Activated naive CD4-positive, alpha-beta T cell treated with anti-CD3 and anti-CD28 coated beads, Interleukin-2, amount 50 U/mL, for 72 hours (primary cell): ENCODE measurements at regions not wholly inside any gene's neighbourhood (a gene's known extent, or its start where the extent isn't known, plus 50 kb on each side); places are given as distances from the start of the nearest gene placed in this dataset.
A peak's percentile ranks its signal among the peaks of the same experiment; 100 is the strongest.

Experiments
- ATAC-seq, 2 donors: fragments of 150-1000 bp; cut with Tn5 transposase; 2 replicates each; pipeline ENCODE4 v1.10.0; 2021; ENCODE audit warnings: mild to moderate bottlenecking in 2 of 2, moderate library complexity in 2 of 2
- DNase-seq, 2 donors: peaks; one replicate each; pipeline ENCODE4 v3.0.0; 2021 to 2022; ENCODE audit warnings: low spot score in 2 of 2
- H3K27ac Mint-ChIP-seq, 2 donors: one replicate each; pipeline ENCODE4 v1.8.0; 2022; ENCODE audit warnings: mild to moderate bottlenecking in 2 of 2, mixed read lengths in 2 of 2
- H3K36me3 Mint-ChIP-seq, 2 donors: one replicate each; pipeline ENCODE4 v1.8.0; 2022; ENCODE audit warnings: mixed read lengths in 2 of 2
- H3K9me3 Mint-ChIP-seq, 2 donors: one replicate each; pipeline ENCODE4 v1.8.0; 2022; ENCODE audit warnings: mixed read lengths in 2 of 2

DNA sequence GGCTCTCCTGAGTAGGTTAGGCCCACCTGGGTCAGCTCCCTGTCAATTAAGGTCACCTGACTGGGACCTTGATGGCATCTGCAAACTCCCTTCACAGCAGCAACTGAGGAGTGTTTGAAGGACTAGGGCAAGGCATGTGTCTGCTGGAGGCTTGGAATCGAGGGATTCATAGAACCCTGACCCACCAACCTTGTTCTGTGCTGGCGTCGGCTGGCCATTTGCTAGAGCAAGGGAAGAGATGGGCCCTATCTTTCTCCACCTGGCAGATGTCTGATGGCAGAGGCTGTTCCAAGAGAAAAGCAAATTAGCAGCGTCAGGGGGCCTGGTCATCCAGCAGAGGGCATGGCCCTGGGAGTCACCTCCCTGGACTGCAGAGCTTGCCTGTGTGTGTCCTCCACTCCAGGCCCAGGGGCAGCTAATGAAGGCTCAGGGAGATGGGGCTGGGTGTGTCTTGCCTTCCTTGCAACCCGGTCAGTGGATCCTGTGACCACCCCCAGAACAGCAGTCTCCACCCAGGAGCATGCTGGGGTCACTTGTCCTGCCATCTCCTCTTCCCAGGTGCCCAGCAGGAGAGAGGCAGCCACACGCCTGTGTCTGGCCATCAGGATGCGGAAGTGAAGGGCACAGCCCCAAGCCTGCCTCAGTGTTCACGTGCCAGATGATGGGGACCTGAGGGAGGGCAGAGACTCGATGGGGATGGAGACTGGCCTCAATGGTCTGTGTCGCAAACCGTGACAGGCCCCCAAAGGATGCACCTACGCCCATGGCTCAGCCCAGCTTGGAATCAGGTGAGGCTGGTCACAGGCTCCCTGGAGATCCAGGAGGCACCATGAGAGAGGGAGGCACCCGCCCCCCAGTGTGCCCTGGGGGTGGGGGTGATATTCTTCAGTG lies 53.9 kb downstream of the BARX1 start:
- no peak for ATAC-seq
- no peaks in the 10 kb centered on the region for H3K9me3 Mint-ChIP-seq
- peaks cover 6 to 8% of the 10 kb centered on the region in 2 donors for H3K36me3 Mint-ChIP-seq
- peak overlapping the region in 1 of 2 donors; percentile 53 for H3K27ac Mint-ChIP-seq
- DNase-seq: peak in 1 of 2 donors; percentile 33

DNA sequence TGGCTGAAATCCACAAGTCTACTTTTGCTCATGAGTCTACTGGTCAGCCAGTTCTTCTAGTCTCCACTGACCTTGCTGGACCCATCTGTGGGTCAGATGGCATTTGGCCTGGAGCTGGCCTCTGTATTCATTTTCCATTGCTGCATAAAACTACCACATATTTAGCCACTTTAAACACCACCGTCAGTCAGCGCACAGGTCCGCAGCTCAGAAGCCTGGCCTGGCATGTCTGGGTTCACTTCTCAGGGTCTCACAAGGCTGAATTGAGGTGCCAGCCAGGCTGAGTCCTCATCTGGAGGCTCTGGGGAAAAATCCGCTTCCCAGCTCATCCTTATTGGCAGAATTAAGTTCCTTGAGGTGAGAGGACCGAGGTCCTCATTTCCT lies 54.7 kb downstream of the BARX1 start:
- H3K27ac Mint-ChIP-seq: peak overlapping the region in 1 of 2 donors; percentile 57
- ATAC-seq: no peak
- no peaks in the 10 kb centered on the region for H3K9me3 Mint-ChIP-seq
- peaks cover 6 to 8% of the 10 kb centered on the region in 2 donors for H3K36me3 Mint-ChIP-seq
- peak in 1 of 2 donors; percentile 25 for DNase-seq

- peak in 1 of 2 donors; percentile 49 for DNase-seq
- peak overlapping the region in 1 of 2 donors; percentile 57 for H3K27ac Mint-ChIP-seq
- H3K9me3 Mint-ChIP-seq: no peaks in the 10 kb centered on the region
- ATAC-seq: no peak
- H3K36me3 Mint-ChIP-seq: peaks cover 6 to 8% of the 10 kb centered on the region in 2 donors
Measured at GRCh38 chr9:93899609-93900435, 55.3 kb downstream of the BARX1 start.

DNA sequence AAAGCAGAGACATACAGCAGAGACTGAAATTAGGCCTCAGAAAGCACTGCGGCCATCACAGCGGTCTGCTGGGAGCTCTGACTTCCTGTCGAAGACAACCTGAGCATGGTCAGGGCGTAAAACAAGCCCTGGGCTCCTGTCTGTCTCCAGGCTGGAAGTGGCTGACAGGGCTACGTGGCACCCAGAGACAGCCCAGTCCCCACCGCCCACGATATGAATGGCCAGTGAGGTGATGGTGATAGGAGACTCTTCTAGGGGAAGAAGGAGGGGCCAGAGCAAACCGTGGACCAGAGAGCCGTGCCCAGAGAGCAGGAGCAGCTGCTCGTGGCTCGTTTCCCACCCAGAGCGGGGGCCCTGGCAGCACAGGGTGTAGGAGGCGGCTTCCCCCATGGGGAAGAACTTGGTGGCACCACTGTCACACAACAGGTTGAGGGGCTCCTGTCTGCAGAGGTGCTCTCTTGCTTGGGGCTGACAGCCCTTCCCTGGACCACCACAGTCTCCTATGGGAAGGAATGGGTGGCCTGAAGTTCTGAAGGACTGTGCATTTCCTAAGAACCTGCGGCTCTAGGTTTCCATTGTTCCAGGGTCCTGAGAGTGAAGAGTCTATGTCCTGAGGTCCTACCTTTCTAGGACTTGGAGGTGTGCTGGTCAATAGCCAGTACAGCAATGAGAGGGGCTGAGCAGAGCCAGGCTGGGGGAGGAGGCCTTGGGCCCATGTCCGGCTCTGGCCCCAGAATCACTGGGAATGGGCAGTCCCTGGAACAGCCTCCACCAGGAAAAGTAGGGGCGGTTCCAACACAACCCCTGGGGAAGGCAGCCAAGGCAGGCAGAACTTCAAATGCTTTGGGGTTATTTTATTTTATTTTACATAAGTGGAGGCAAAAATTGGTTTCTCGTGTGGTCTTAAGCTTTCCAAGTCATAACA lies 56.4 kb downstream of the BARX1 start:
- H3K36me3 Mint-ChIP-seq: peaks cover 6 to 8% of the 10 kb centered on the region in 2 donors
- ATAC-seq (no peak), DNase-seq (peak in 1 of 2 donors; percentile 37)
- H3K9me3 Mint-ChIP-seq: no peaks in the 10 kb centered on the region
- peak overlapping the region; percentile 45 to 60 for H3K27ac Mint-ChIP-seq

DNA sequence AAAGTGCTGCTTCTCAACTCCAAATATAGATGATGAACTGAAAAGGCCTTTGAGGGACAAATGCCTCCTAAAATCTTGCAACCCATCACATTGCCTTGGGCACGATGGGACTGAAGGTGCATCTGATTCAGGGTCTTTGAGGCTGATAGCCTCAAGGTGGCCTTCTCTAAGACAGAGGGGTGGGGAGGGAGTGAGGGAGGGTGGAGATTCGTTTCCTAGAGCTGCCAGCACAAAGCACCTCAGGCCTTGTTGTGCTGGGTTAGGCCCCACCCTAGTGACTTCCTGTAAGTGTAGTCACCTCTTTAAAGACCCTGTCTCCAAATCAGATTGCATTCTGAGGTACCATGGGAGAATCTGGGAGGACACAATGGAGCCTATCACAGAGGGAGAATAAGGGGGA lies 57.1 kb downstream of the BARX1 start:
- no peak for ATAC-seq

GRCh38 chr9:93897075-93897970 lies 57.8 kb downstream of the BARX1 start:
- DNase-seq (peak in 1 of 2 donors; percentile 42), ATAC-seq (no peak)
- peaks cover 4 to 5% of the 10 kb centered on the region in 2 donors for H3K9me3 Mint-ChIP-seq
- peaks cover 6 to 17% of the 10 kb centered on the region in 2 donors for H3K36me3 Mint-ChIP-seq
- H3K27ac Mint-ChIP-seq: peak overlapping the region; percentile 60 to 81

More for the DNA sequence above, 57.1 kb downstream of the BARX1 start:
- peaks cover 0 to under 1% of the 10 kb centered on the region in 2 donors for H3K9me3 Mint-ChIP-seq
- peaks cover 6 to 13% of the 10 kb centered on the region in 2 donors for H3K36me3 Mint-ChIP-seq
- peak overlapping the region; percentile 45 to 60 for H3K27ac Mint-ChIP-seq
- peak in 1 of 2 donors; percentile 37 for DNase-seq

DNA sequence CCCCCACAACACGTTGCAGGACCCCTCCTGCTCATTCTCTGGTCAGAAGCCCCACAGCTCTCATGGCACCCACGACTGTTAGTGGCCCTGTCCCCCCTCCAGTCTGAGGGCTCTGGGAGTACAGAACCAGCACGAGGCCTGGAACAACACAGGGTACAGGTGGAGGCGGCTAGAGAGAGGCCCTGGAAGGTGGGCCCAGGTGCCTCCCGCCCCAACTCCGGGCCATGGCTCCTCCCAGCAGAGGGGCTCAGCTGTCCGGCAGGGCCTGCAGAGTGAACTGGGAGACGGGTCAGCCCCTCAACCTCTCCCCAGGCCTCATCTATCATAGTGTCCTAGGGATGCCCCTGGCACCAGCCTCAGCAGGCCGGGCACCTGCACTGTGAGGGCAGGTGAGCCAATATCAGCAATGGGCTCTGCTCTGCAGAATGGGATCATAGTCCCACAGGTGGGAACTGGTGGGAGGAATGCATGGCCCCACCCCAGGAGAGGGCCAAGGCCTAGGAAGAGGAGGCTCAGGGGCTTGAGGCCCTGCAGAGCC lies 58.6 kb downstream of the BARX1 start:
- no peak for ATAC-seq
- Mint-ChIP-seq H3K9me3 (peaks cover 4 to 10% of the 10 kb centered on the region in 2 donors), H3K27ac (no peak overlapping the region), H3K36me3 (peaks cover 6 to 17% of the 10 kb centered on the region in 2 donors)
- DNase-seq: no peak

- Mint-ChIP-seq H3K36me3 (peaks cover 6 to 17% of the 10 kb centered on the region in 2 donors), H3K27ac (no peak overlapping the region), H3K9me3 (peaks cover 4 to 10% of the 10 kb centered on the region in 2 donors)
- DNase-seq (peak in 1 of 2 donors; percentile 43), ATAC-seq (no peak)
Measured at GRCh38 chr9:93896093-93896492, 59.1 kb downstream of the BARX1 start.

DNA sequence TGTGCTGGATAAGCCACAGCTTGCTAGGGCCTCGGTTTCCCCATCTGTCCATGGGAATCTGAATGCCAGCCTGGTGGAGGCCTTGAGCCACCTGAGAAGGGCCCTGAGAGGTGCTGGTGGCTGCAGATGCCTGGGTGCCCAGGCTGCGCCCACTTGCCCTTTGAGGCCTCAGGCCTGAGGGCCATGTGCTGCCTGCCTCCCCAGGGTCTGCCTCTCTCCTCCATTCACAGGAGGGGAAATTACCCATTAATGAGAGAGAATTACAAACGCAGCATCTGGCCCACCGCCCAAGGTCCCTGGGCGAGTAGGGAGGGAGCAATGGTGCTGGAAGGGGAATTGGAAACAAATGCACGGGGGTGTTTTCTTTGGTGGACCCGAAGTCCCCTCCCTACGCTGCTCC lies 59.6 kb downstream of the BARX1 start:
- Mint-ChIP-seq H3K9me3 (peaks cover 4 to 10% of the 10 kb centered on the region in 2 donors), H3K27ac (no peak overlapping the region), H3K36me3 (peaks cover 5 to 22% of the 10 kb centered on the region in 2 donors)
- no peak for DNase-seq
- ATAC-seq: no peak

- Mint-ChIP-seq H3K9me3 (peaks cover 4 to 10% of the 10 kb centered on the region in 2 donors), H3K27ac (no peak overlapping the region), H3K36me3 (peaks cover 0 to 16% of the 10 kb centered on the region in 2 donors)
- ATAC-seq (no peak), DNase-seq (peak in 1 of 2 donors; percentile 20)
Measured at GRCh38 chr9:93894691-93895079, 60.5 kb downstream of the BARX1 start.

DNA sequence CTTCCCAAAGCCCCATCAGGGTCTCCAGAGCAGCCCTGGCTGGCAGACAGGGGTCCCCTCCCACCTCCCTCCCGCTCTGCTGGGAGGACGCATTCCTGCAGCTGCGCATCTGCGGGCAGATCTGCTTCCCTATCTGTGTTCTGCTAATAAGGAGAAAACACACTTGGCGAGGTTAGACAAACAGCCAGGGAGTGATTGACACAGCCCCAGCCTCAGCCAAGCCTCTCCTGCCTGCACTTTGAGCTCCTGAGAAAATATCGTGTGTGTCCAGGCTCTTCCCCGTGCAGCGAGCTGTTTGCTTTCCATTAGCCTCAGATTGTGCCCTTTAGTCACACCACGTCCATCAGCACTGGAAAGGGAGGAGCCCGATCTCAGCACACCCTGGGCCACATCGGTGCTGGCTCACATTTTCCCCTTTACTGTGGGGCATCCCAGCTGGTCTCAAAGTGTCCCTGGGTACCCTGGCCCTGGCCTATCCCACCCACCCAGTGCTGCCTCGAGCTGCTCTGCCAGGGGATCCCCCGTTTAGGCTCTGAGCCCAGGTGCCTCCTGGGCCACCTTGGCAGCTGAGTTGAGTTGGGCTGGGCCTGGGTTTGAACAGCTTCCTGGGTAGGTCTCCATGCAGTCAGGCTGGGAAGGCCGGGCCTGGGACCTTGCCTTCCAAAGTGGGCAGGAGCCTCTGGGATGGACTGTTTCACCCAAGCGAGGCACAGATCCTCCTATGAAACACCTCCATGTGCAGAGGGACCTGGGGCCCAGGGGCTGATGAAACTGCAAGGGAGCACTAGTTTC lies 61.1 kb downstream of the BARX1 start:
- peak in 1 of 2 donors; percentile 35 for DNase-seq
- peaks cover 4 to 10% of the 10 kb centered on the region in 2 donors for H3K9me3 Mint-ChIP-seq
- ATAC-seq: no peak
- peaks cover 0 to 15% of the 10 kb centered on the region in 2 donors for H3K36me3 Mint-ChIP-seq
- H3K27ac Mint-ChIP-seq: no peak overlapping the region

- no peak overlapping the region for H3K27ac Mint-ChIP-seq
- H3K9me3 Mint-ChIP-seq: peaks cover 4 to 10% of the 10 kb centered on the region in 2 donors
- H3K36me3 Mint-ChIP-seq: peaks cover 0 to 15% of the 10 kb centered on the region in 2 donors
- ATAC-seq (no peak), DNase-seq (no peak)
Measured at GRCh38 chr9:93893194-93893593, 62.0 kb downstream of the BARX1 start.

DNA sequence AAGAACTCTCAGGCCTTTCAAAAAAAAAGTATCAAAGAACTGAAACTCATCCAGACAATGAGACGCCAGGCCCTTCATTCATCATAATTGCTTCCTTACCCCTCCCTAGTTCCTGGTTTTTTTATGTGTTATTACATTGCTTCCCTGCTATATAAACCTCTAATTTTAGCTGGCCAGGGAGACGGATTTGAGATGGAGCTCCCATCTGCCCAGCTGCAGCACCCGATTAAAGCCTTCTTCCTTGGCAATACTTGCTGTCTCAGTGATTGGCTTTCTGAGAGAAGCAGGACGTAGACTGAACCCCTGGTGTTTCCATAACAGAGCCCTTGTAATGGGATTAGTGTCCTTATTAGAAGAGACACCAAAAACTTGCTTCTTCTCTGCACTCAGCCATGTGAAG lies 62.4 kb downstream of the BARX1 start:
- H3K36me3 Mint-ChIP-seq: peaks cover 0 to 15% of the 10 kb centered on the region in 2 donors
- ATAC-seq (no peak), DNase-seq (no peak)
- H3K9me3 Mint-ChIP-seq: peaks cover 4 to 10% of the 10 kb centered on the region in 2 donors
- no peak overlapping the region for H3K27ac Mint-ChIP-seq
